A549 (cell line): ENCODE measurements at regions not wholly inside any gene's neighbourhood (a gene's known extent, or its start where the extent isn't known, plus 50 kb on each side); places are given as distances from the start of the nearest gene placed in this dataset.

ENCODE experiments used
- EHMT2 ChIP-seq: fragments of 200-600 bp; sonication (generic); IDR thresholded peaks from 2 replicates; pipeline ENCODE4 v1.6.1; 2016; ENCODE audit warnings: antibody characterized with exemption, low read depth, mild to moderate bottlenecking, moderate library complexity
- EP300 ChIP-seq, 2 experiments: fragments of >200 bp; sonication (Bioruptor Twin); formaldehyde crosslinking; IDR thresholded peaks; 2 replicates in 1 of 2; 3 replicates in 1 of 2; pipeline ENCODE4 v1.6.1; 2016 to 2017
- HDAC2 ChIP-seq: fragments of 200-600 bp; sonication (generic); IDR thresholded peaks from 2 replicates; pipeline ENCODE4 v1.6.1; 2016
- KDM1A ChIP-seq: fragments of 200-600 bp; sonication (generic); IDR thresholded peaks from 2 replicates; pipeline ENCODE4 v1.6.1; 2016; ENCODE audit warnings: low read depth, mild to moderate bottlenecking
- KDM5A ChIP-seq: fragments of 200-600 bp; sonication (generic); IDR thresholded peaks from 2 replicates; pipeline ENCODE4 v1.6.1; 2016; ENCODE audit warnings: antibody characterized with exemption, mild to moderate bottlenecking
- NPAS2 ChIP-seq: fragments of 250-450 bp; sonication (Bioruptor Pico); IDR thresholded peaks from 2 replicates; pipeline ENCODE4 v1.8.0; 2022; ENCODE audit warnings: mild to moderate bottlenecking, moderate library complexity, borderline replicate concordance
- POLR2A ChIP-seq: IDR thresholded peaks from 2 replicates; pipeline ENCODE4 v1.6.1; 2012; ENCODE audit warnings: mild to moderate bottlenecking, low read length
- POLR2AphosphoS2 ChIP-seq: conservative IDR thresholded peaks from 2 replicates; pipeline ENCODE4 v1.6.1; 2012; ENCODE audit warnings: low read length, improper control_type of control experiment, inconsistent platforms
- ZSCAN20 ChIP-seq: fragments of 250-450 bp; sonication (Bioruptor Pico); IDR thresholded peaks from 2 replicates; pipeline ENCODE4 v1.8.0; 2022; ENCODE audit warnings: mild to moderate bottlenecking, moderate library complexity
- TF ChIP-seq, protein P1 (sequence below): fragments of >200 bp; sonication (Bioruptor Twin); formaldehyde crosslinking; IDR thresholded peaks from 3 replicates; pipeline ENCODE4 v1.5.1; 2016
- TF ChIP-seq, protein P2 (sequence below): fragments of 250-450 bp; sonication (Bioruptor Pico); IDR thresholded peaks from 2 replicates; pipeline ENCODE4 v1.5.0; 2021; ENCODE audit warnings: mild to moderate bottlenecking, moderate library complexity, borderline replicate concordance
- TF ChIP-seq, protein P3 (sequence below): fragments of 450-650 bp; IDR thresholded peaks from 2 replicates; pipeline ENCODE4 v1.6.1; 2014; ENCODE audit warnings: antibody characterized with exemption
- TF ChIP-seq, protein P4 (sequence below): fragments of 200-600 bp; sonication (generic); IDR thresholded peaks from 2 replicates; pipeline ENCODE4 v1.6.1; 2016; ENCODE audit warnings: antibody characterized with exemption, mild to moderate bottlenecking, moderate library complexity
- TF ChIP-seq, protein P5 (sequence below): IDR thresholded peaks from 2 replicates; pipeline ENCODE4 v1.6.1; 2012

DNA sequence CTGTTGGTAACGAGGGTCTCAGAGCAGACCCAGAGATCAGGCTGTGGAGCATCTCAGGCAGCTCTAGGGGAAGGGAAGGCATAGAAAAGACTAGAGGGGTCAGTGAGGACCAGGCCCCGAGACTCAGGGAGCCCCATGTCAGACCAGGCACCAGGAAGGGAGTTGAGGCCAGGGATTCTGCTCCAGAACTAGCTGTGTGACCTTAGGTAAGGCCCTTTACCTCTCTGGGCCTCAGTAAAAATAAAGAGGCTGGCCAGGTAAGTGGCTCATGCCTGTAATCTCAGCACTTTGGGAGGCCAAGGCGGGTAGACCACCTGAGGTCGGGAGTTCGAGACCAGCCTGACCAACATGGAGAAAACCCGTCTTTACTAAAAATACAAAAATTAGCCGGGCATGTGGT is 176.4 kb upstream of the IER5L start:
- TF ChIP-seq, protein P1, sequence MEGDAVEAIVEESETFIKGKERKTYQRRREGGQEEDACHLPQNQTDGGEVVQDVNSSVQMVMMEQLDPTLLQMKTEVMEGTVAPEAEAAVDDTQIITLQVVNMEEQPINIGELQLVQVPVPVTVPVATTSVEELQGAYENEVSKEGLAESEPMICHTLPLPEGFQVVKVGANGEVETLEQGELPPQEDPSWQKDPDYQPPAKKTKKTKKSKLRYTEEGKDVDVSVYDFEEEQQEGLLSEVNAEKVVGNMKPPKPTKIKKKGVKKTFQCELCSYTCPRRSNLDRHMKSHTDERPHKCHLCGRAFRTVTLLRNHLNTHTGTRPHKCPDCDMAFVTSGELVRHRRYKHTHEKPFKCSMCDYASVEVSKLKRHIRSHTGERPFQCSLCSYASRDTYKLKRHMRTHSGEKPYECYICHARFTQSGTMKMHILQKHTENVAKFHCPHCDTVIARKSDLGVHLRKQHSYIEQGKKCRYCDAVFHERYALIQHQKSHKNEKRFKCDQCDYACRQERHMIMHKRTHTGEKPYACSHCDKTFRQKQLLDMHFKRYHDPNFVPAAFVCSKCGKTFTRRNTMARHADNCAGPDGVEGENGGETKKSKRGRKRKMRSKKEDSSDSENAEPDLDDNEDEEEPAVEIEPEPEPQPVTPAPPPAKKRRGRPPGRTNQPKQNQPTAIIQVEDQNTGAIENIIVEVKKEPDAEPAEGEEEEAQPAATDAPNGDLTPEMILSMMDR: no peak
- no peak for TF ChIP-seq KDM5A
- TF ChIP-seq KDM1A: no peak
- TF ChIP-seq, protein P2, sequence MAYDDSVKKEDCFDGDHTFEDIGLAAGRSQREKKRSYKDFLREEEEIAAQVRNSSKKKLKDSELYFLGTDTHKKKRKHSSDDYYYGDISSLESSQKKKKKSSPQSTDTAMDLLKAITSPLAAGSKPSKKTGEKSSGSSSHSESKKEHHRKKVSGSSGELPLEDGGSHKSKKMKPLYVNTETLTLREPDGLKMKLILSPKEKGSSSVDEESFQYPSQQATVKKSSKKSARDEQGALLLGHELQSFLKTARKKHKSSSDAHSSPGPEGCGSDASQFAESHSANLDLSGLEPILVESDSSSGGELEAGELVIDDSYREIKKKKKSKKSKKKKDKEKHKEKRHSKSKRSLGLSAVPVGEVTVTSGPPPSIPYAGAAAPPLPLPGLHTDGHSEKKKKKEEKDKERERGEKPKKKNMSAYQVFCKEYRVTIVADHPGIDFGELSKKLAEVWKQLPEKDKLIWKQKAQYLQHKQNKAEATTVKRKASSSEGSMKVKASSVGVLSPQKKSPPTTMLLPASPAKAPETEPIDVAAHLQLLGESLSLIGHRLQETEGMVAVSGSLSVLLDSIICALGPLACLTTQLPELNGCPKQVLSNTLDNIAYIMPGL (CRISPR knock-in tag): no peak
- TF ChIP-seq, protein P3, sequence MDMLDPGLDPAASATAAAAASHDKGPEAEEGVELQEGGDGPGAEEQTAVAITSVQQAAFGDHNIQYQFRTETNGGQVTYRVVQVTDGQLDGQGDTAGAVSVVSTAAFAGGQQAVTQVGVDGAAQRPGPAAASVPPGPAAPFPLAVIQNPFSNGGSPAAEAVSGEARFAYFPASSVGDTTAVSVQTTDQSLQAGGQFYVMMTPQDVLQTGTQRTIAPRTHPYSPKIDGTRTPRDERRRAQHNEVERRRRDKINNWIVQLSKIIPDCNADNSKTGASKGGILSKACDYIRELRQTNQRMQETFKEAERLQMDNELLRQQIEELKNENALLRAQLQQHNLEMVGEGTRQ: no peak
- no peak for TF ChIP-seq HDAC2
- no peak for TF ChIP-seq EP300 (IDR thresholded peaks at IDR 0.05)
- TF ChIP-seq, protein P4, sequence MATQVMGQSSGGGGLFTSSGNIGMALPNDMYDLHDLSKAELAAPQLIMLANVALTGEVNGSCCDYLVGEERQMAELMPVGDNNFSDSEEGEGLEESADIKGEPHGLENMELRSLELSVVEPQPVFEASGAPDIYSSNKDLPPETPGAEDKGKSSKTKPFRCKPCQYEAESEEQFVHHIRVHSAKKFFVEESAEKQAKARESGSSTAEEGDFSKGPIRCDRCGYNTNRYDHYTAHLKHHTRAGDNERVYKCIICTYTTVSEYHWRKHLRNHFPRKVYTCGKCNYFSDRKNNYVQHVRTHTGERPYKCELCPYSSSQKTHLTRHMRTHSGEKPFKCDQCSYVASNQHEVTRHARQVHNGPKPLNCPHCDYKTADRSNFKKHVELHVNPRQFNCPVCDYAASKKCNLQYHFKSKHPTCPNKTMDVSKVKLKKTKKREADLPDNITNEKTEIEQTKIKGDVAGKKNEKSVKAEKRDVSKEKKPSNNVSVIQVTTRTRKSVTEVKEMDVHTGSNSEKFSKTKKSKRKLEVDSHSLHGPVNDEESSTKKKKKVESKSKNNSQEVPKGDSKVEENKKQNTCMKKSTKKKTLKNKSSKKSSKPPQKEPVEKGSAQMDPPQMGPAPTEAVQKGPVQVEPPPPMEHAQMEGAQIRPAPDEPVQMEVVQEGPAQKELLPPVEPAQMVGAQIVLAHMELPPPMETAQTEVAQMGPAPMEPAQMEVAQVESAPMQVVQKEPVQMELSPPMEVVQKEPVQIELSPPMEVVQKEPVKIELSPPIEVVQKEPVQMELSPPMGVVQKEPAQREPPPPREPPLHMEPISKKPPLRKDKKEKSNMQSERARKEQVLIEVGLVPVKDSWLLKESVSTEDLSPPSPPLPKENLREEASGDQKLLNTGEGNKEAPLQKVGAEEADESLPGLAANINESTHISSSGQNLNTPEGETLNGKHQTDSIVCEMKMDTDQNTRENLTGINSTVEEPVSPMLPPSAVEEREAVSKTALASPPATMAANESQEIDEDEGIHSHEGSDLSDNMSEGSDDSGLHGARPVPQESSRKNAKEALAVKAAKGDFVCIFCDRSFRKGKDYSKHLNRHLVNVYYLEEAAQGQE: no peak
- no peak for TF ChIP-seq EHMT2
- TF ChIP-seq NPAS2: no peak
- TF ChIP-seq POLR2A: no peak
- TF ChIP-seq, protein P5, sequence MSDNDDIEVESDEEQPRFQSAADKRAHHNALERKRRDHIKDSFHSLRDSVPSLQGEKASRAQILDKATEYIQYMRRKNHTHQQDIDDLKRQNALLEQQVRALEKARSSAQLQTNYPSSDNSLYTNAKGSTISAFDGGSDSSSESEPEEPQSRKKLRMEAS: no peak
- TF ChIP-seq POLR2AphosphoS2: no peak
- TF ChIP-seq ZSCAN20 (CRISPR knock-in tag): no peak
